HG03354 (cell line): ENCODE measurements at regions not wholly inside any gene's neighbourhood (a gene's known extent, or its start where the extent isn't known, plus 50 kb on each side); places are given as distances from the start of the nearest gene placed in this dataset.

Experiments
- ATAC-seq: cut with Tn5 transposase; IDR thresholded peaks from one replicate; pipeline ENCODE4 v1.9.1; 2021; ENCODE audit warnings: mild to moderate bottlenecking; ENCODE audit not compliant: unreplicated experiment, poor library complexity, severe bottlenecking

DNA sequence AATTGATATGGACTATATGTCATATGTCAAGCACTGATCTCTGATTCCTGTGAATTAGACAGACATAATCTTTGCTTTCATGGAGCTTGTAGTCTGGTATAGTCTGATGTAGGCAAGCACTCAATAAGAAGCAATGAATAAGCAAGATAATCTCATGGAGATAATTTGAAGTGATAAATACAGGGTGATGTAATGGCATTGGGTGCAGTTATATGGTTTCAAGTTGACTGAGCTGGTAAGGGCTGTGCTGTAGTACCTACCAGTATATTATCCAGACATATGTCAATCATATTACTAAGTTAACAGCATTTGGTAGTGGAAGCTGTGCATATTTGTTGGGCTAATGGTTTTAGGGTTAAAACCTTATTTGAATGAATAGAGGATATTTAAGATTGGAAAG lies 117.5 kb upstream of the PRPS1L1 start:
- ATAC-seq = peak; percentile 47

DNA sequence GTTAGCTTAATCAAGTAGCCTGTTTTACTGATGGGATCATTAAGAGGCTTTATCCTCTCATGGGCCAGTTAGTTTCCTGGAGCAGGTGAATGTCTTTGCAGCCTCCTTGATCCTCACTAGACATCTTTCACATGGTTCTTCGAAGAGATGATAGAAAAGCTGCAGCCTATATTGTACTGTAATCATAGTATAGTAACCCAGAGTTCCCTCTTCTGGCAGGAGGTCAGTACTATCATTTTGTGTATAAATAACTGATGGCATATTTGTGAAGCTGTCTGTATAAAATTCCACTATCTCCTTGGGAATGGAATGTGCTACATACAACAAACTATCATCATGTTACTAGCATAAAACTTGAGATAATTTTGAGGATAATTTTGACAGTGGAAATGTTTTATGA lies 123.8 kb upstream of the PRPS1L1 start:
- no peak for ATAC-seq

DNA sequence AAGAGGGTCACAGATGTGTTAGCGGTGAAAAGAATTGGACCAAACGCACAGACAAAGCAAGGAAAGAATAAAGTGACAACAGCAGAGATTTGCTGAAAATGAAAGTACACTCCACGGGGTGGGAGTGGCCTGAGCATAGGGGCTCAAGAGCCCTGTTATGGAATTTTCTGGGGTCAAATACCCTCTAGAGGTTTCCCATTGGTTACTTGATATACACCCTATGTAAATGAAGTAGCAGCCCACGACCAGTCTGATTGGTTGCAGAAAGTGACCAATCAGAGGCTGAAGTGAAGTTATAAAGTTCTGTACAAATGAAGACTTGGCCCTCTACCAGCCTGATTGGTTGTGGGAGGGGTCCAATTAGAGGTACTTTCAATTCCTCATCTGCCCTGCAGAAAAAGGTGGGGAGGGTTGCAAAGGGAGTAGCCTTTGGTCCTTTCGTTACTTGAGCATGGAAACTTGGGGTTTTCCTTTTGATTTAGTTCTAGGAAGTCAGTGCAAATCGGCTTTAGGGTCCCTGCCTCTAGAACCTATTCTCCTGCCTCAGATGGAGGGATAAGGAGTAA lies 125.6 kb upstream of the PRPS1L1 start:
- peak; percentile 46 for ATAC-seq

DNA sequence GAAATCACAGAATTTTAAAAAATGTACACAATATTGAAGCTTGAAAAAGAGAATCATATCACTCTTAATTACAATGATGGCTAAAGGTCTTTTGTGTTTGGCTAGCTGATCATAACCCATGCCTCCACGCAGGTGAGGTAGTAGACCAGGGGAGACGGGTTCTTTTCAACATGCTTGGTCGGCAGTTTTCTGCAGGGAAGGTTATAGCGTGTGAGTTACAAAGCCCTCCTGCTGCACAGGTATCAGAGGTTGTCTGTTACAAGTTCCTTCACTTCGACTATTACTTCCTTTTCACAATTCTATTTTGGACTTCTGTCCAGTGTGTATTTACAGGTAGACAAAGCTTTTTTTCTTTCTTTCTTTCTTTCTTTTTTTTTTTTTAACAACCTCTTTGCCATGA lies 127.1 kb upstream of the PRPS1L1 start:
- ATAC-seq = no peak

DNA sequence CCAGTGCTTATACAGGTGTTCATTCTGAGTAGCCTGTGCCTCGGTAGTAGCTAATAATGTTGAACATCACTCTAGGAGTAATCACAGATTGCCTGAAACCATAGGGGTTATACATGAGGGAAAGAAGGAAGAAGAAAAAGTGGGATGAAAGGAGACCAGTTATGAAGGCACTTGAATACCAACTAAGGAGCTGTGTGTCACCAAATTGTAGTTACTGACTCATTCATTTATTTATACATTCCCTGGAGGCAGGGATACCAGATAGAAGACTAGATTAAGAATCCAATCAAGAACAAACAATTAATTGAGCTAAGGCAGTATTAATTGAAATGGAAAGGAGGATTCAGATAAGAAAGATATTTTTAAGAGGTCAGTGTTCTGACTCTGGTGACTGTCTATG lies 129.6 kb upstream of the PRPS1L1 start:
- ATAC-seq = no peak

DNA sequence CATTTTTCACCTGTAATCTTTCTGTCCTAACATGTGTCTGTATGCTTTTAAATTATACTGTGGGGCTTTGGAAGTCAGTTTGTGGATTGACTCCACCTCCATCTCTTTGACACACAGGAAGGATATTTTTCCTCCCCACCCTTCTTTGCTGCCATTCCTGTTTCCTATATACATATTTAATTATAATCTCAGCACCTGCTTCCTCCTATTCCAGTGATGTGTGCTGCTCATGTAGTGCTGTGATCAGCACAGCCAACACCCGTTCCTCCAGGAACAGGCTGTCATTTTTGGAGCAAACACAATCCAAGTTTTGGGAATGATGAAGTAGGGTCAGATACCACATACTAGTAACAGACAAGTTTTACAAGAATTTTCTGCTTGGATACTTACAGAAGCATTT lies 135.0 kb upstream of the PRPS1L1 start:
- ATAC-seq = no peak

DNA sequence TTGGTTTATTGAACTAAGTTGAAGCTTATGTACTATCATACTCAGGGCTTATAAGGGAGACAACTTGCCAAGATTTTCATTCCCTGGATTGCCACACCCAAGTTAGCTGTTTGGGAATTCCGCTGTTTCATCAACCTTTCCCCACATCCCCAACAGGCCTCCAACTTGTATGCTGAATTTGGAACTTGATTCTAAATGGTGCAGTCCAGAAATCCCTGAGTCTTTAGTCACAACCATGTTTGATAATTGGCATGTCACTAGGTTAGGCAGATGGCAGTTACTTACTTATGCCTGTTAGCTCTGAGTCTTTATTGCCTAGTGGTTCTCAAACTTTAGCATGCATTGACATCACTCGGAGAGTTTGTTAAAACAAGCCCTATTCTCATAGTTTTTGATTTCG lies 135.4 kb upstream of the PRPS1L1 start:
- ATAC-seq = no peak

DNA sequence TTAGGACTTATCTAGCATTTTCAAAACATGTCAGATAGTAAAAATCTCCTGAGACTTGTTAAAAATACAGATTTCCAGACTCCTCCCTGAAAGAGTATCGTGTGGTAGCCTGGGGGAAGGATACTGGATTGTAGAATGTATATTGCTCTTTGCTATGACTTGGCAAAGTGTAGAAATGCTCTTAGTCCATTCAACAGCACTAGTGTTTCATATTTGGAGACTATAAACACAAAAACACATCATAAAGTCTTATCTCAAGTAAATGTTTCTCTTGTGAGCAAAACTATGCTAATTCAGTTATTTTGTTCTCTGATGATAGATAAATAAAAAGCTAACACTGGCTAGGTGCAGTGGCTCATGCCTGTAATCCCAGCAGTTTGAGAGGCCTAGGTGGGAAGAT lies 137.5 kb upstream of the PRPS1L1 start:
- no peak for ATAC-seq

DNA sequence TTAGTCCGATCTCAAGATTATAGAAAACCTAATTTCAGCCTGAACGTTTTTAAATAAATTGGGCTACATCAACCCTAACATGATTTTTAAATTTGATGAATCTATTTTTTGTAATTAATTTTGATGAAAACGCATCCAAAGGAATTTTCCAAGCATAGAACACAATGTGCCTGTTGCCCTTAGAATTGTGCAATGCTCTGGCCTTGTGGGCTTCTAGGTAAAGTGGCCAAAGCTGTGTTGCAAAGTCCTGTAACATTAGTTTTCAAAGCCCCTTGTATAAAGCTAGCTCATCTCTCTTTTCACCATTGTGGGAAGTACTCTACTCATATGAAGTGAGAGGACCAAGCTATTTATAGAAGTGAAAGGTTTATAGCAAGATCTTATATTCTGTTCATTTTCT lies 138.4 kb upstream of the PRPS1L1 start:
- no peak for ATAC-seq

DNA sequence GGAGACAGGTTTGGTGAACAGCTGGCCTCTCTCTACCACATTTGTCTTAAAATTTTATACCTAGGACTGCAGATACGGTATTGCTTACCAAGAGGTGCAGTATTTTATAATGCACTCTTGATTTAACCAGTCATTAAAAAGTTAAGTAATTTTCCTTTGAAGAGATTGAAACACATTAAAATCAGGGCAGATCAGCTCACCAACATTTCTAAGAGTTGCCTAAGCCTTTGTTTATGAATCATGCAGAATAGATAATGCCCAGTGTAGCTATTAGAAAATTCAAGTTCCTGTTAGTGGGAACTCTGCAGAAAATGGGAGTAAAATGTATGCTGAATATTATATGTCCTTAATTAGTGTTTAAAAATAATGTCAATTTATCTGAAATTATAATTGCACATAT lies 140.2 kb upstream of the PRPS1L1 start:
- ATAC-seq = no peak

DNA sequence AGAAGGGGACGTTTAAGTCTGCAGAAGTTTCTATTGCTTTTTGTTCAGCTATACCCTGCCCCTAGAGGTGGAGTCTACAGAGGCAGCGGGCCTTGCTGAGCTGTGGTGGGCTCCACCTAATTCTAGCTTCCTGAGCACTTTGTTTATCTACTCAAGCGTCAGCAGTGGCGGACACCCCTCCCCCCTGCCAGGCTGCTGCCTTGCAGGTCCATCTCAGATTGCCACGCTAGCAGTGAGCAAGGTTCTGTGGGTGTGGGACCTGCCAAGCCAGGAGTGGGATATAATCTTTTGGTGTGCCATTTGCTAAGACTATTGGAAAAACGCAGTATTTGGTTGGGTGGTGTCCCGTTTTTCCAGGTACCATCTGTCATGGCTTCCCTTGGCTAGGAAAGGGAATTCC lies 147.3 kb upstream of the PRPS1L1 start:
- no peak for ATAC-seq

DNA sequence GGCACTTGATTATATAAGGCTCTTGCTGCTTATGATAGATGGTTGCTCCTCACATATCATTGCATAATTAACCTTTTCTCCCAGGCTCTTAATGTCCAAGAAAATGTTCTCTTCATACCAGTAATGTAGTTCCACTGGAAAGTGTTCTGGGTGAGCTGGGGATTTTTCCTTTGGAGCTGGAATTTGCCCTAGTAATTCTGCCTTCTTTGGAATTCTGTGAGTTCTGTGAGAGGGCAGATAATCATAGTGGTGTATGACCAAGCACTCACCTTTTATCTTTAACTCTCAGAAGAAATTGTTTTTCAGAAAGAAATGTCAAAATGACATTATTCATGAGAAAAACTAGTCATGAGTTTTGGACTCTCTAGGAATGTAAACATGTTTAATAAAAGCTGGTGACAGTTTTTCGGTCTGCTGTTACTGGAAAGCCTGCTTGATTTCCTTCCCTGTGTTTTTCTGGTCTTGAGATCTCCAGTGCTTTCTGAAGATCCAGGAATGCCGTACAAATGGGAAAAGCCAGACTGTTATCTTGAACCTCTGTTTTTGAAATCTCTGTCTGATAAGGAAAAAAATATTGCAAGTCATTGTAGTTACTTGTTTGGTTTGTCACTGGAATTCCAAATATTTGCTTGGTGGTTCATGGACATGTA lies 148.3 kb upstream of the PRPS1L1 start:
- no peak for ATAC-seq

DNA sequence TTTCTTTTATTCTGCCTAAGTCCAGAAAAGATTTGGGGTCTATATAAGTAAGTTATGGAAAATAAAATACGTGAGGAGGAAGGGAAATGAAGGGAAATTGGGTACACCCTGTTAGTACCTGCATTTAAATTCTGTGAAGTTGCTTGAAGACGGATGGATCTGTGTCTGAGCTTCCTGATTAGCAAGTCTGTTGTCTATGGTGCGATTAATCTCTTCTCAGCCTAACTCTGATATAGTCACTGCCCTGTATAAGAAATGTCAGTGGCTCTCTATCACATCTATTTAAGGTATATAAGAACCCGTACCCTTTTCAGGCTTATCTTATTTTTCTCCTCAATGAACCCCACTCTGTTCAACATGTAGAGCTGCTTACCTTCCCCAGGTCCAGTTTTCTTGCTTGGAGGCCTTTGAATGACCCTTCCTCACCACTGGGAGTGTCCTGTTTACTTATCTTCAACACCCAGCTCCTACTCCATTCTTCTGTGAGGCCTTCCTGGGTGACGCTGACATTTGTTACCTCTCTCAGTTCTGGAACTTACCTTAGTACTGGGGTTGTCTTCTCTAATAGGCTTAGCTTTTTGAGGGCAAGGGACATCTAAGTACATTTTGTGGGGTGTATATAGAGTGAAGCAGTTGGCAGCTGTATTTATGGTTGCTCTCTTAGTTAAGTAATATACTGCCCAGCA lies 149.6 kb upstream of the PRPS1L1 start:
- ATAC-seq = no peak

DNA sequence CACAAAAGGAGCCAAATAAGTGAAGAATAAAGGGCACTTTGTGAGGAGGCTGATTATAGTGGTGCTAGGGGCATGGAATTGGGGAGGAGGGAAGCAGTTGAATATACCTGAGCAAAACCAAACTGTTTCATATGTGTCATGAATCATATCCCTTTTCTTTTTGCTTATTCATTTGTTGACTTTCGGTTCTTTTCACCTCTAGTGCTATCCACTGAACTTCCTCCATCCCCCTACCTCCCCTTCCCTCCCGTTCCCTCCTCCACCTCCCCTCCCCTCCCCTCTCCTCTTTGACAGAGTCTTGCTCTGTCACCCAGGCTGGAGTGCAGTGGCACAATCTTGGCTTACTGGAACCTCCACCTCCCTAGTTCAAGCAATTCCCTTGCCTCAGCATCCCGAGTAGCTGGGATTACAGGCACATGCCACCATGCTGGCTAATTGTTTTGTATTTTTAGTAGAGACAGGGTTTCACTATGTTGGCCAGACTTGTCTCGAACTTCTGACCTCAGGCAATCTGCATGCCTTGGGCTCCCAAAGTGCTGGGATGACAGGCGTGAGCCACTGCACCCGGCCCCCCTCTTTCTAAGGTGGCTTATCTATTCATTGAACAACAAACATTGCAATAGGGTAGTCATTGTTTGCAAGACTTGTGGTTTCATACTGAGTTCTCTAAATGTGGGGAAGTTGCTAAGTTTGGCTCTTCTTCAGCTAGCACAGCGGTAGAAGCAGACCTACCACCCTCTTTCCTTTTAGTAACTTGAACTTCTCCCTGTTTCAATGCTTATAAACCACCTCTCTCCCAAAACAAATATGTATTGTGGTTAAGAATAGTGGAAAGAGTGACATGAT lies 150.4 kb upstream of the PRPS1L1 start:
- ATAC-seq = peak; percentile 91

DNA sequence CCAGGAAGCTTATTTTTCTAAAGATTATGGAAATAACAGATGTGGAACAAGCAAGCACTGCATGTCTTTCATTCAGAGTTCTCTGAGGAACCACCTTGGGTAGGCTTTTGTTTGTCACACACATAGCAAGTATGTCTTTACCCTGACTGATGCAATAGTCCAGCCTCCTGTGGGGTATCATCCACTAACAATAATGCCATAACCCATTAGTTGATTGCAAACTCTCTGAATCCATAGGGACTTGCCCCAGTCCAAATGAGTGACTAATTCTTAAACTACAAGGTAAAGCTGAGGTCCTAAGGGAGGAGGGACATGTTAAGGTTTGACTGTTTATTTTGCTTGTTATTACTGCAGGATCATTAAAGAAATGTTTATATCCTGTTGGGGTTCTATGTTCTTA lies 151.4 kb upstream of the PRPS1L1 start:
- peak; percentile 33 for ATAC-seq

DNA sequence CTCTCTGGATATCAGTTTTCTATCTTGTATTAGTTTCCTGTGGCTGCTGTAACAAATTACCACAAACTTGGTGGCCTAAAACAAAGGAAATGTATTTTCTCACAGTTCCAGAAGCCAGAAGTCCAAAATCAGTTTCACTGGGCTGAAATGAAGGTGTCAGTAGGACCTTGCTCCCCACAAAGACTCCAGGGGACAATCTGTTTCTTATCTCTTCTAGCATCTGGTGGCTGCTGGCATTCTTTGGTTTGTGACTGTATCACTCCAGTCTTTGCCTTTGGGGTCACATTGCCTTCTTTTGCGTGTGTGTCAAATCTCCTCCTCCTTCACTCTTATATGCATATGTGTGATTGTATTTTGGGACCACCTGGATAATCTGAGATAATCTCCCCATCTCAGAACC lies 153.0 kb upstream of the PRPS1L1 start:
- no peak for ATAC-seq

DNA sequence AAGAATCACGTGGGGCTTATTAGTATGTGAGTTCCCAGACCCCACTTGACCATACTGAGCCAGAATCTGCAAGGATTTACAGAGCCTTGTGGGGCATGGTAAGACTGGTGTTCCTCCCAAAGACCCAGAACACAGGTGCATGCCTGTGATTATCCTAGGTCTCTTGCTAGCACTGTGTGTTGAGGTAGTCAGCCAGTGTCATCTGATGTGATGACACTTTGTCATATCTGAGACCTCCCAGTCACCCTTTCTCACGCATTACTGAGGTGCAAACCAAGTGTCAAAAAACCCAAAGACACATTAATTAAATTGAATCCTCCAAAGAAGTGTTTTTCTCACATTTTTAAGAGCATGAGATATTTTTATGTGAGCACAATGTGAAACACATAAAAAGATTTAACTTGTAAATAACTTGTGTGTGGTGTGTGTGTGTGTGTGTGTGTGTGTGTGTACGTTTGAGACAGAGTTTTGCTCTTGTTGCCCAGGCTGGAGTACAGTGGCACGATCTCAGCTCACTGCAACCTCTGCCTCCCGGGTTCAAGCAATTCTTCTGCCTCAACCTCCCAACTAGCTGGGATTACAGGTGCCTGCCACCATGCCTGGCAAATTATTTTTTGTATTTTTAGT lies 162.0 kb upstream of the PRPS1L1 start:
- ATAC-seq = no peak

DNA sequence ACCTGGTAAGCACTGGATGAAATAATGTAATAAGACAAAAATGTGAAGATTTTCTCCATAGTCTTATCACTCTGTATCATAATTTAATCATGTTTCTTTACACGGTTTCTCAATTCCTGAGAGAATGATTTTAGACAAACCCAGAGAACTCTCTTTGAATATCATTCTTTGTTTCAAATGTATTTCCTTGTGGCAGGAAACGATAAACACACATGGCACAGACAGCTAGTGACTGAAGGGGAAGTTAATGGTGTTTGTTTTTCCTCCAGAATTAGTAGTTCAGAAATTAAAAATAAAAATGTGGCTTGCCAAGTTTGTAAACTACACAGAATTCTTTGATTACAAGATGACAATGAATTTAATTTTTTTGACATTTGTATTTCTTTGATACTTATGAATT lies 163.7 kb upstream of the PRPS1L1 start:
- ATAC-seq = no peak

DNA sequence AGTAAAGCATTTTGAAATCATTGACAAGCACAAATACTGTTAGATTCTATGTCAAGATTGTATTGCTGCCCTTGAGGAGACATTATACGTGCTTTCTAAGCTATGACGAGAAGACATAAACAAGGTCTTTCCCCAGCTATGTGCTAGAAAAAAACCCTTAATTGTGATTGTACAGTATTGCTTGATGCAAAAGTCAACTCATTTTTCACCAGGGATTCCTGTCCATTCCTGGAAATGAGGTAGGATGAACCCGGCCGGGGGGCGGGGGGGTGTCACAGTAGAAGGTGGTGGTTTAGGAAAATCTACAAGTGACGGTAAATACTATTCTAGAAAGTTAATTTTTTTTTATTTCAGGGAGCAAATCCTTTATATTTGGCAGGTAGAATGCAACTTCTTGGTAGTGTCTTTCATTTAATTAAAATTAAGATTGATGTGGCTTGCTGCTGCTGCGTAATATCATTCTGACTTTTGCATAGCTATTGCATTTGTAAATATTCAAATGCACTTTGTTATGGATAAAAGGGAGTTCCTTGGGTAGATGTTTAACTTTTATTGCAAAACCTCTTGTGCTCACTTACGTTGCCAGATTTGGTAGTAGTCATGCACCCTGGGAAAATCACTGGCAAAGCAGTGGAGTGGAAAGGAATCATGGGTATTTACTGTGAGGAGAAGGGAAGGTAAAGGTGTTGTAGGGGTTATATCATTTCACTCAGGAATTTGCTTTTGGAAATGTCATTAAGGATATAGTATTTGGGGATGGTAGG lies 164.4 kb upstream of the PRPS1L1 start:
- no peak for ATAC-seq
